ENCODE measurements at regions not wholly inside any gene's neighbourhood (a gene's known extent, or its start where the extent isn't known, plus 50 kb on each side); places are given as distances from the start of the nearest gene placed in this dataset.

GRCh38 chr2:22290909-22291473 is 1094.0 kb upstream of the KLHL29 start:
- FAIRE-seq (no peak), DNase-seq (ENCODE audit: low read depth in 1 of 2, low spot score in 1 of 2) (no peak), ATAC-seq (no peak)
- H3K9me3 ChIP-seq = no peaks in the 10 kb centered on the region
- no peaks in the 10 kb centered on the region for H3K4me1 ChIP-seq
- no peak overlapping the region for H3K4me2 ChIP-seq
- POLR2A ChIA-PET = no interaction called here
- CTCF ChIA-PET = no interaction called here
- H3K27ac ChIP-seq = no peak overlapping the region
- 13% methylated on average over 4 of the region's 4 CpGs for WGBS (ENCODE audit: missing lambda C conversion rate)
- no peak for TF ChIP-seq EHMT2 (IDR thresholded peaks at IDR 0.05; ENCODE audit: low read depth)
- no peak for TF ChIP-seq FOSB (CRISPR knock-in tag; IDR thresholded peaks at IDR 0.05)
- TF ChIP-seq ESRRA (IDR thresholded peaks at IDR 0.05; ENCODE audit: borderline replicate concordance, low read length) = no peak
- no peak overlapping the region for H3K4me3 ChIP-seq

- POLR2A ChIA-PET = no interaction called here
- no peak for FAIRE-seq
- Histone ChIP-seq H3K4me1 (no peaks in the 10 kb centered on the region), H3K27ac (no peak overlapping the region), H3K4me3 (no peak overlapping the region), H3K4me2 (no peak overlapping the region), H3K9me3 (no peaks in the 10 kb centered on the region)
- CTCF ChIA-PET = no interaction called here
- WGBS (ENCODE audit: missing lambda C conversion rate) = 15% methylated on average over 6 of the region's 6 CpGs
- DNase-seq (ENCODE audit: low read depth in 1 of 2, low spot score in 1 of 2) = no peak
- ATAC-seq = no peak
- no peak for TF ChIP-seq PBX3 (IDR thresholded peaks at IDR 0.05)
- no peak for TF ChIP-seq ZFP36 (IDR thresholded peaks at IDR 0.05; ENCODE audit: borderline replicate concordance, partially characterized antibody)
- no peak for TF ChIP-seq MAX (IDR thresholded peaks at IDR 0.05)
- no peak for TF ChIP-seq ATOH8 (CRISPR knock-in tag; IDR thresholded peaks at IDR 0.05; ENCODE audit: low read depth)
- no peak for TF ChIP-seq USF2 (IDR thresholded peaks at IDR 0.05)
- TF ChIP-seq RAD21 (conservative IDR thresholded peaks at IDR 0.05 in 1 of 2, IDR thresholded peaks at IDR 0.05 in 1 of 2) = no peak
- TF ChIP-seq KDM1A (IDR thresholded peaks at IDR 0.05; ENCODE audit: low read depth) = no peak
- no peak for TF ChIP-seq CEBPB (IDR thresholded peaks at IDR 0.05)
- TF ChIP-seq MAZ (IDR thresholded peaks at IDR 0.05; ENCODE audit: borderline replicate concordance, low read depth, low read length) = no peak
- no peak for TF ChIP-seq CTCF (IDR thresholded peaks at IDR 0.05)
- TF ChIP-seq BHLHE40 (IDR thresholded peaks at IDR 0.05; ENCODE audit: low read depth, low read length) = no peak
- no peak for TF ChIP-seq ZSCAN20 (CRISPR knock-in tag; IDR thresholded peaks at IDR 0.05)
- no peak for TF ChIP-seq JUNB (IDR thresholded peaks at IDR 0.05)
- TF ChIP-seq ELK1 (IDR thresholded peaks at IDR 0.05; ENCODE audit: low read depth, low read length) = no peak
- no peak for TF ChIP-seq POLR2AphosphoS2 (conservative IDR thresholded peaks at IDR 0.05; ENCODE audit: low read length)
These were observed 1083.8 kb upstream of the KLHL29 start for GRCh38 chr2:22301228-22301627.
